Peyer's patch (tissue), 4 donors: ENCODE measurements at regions not wholly inside any gene's neighbourhood (a gene's known extent, or its start where the extent isn't known, plus 50 kb on each side); places are given as distances from the start of the nearest gene placed in this dataset.
A peak's percentile ranks its signal among the peaks of the same experiment; 100 is the strongest.

Experiments used
- DNase-seq, 3 donors: peaks; one replicate each; pipeline ENCODE4 v3.0.0-alpha.2; 2017 to 2019
- H3K27ac ChIP-seq, 4 donors: fragments of 200-600 bp; sonication (generic); one replicate each; pipeline ENCODE4 v1.5.1; 2016 to 2019
- H3K27me3 ChIP-seq, 2 donors: fragments of 200-600 bp; sonication (generic); one replicate each; pipeline ENCODE4 v1.5.1; 2019
- H3K36me3 ChIP-seq, 3 donors: fragments of 200-600 bp; sonication (generic); one replicate each; pipeline ENCODE4 v1.5.1; 2016 to 2019
- H3K4me1 ChIP-seq, 4 donors: fragments of 200-600 bp; sonication (generic); one replicate each; pipeline ENCODE4 v1.5.1; 2016 to 2019
- H3K4me3 ChIP-seq, 4 donors: fragments of 200-600 bp; sonication (generic); 1 replicate in 3 of 4; 2 replicates in 1 of 4; pipeline ENCODE4 v1.5.1; 2016 to 2019; ENCODE audit warnings: mild to moderate bottlenecking in 1 of 4
- H3K9me3 ChIP-seq, 4 donors: fragments of 200-600 bp; sonication (generic); one replicate each; pipeline ENCODE4 v1.5.1; 2016 to 2019; ENCODE audit warnings: mild to moderate bottlenecking in 1 of 4
- CTCF ChIP-seq, 6 experiments: fragments of 450-650 bp in 4 of 6; fragments of 200-600 bp in 2 of 6; sonication (generic) in 1 of 6; IDR thresholded peaks; one replicate each; pipeline ENCODE4 v1.5.1; 2017 to 2019; ENCODE audit warnings: antibody characterized with exemption in 6 of 6, mild to moderate bottlenecking in 3 of 6, moderate library complexity in 1 of 6
- POLR2A ChIP-seq, 2 donors: fragments of 450-650 bp; IDR thresholded peaks; one replicate each; pipeline ENCODE4 v1.5.1; 2017; ENCODE audit warnings: antibody characterized with exemption in 2 of 2, mild to moderate bottlenecking in 2 of 2, moderate library complexity in 2 of 2

GRCh38 chr12:67426067-67426466, 156.9 kb downstream of the CAND1 start:
- H3K4me3 ChIP-seq = no peak overlapping the region
- H3K27ac ChIP-seq = peak overlapping the region in 3 of 4 donors; percentile 40 to 71 (median 68)
- H3K4me1 ChIP-seq = peaks cover 0 to 36% (median 7%) of the 10 kb centered on the region in 4 donors
- TF ChIP-seq POLR2A (IDR thresholded peaks at IDR 0.05) (no peak), CTCF (IDR thresholded peaks at IDR 0.05) (no peak)
- H3K27me3 ChIP-seq = no peaks in the 10 kb centered on the region
- no peaks in the 10 kb centered on the region for H3K36me3 ChIP-seq
- no peaks in the 10 kb centered on the region for H3K9me3 ChIP-seq
- no peak for DNase-seq

- peak overlapping the region in 3 of 4 donors; percentile 16 to 71 (median 68) for H3K27ac ChIP-seq
- H3K36me3 ChIP-seq = no peaks in the 10 kb centered on the region
- no peak for TF ChIP-seq POLR2A (IDR thresholded peaks at IDR 0.05)
- no peaks in the 10 kb centered on the region for H3K9me3 ChIP-seq
- no peaks in the 10 kb centered on the region for H3K27me3 ChIP-seq
- no peak overlapping the region for H3K4me3 ChIP-seq
- peaks cover 0 to 43% (median 7%) of the 10 kb centered on the region in 4 donors for H3K4me1 ChIP-seq
- DNase-seq = no peak
These were observed 158.2 kb downstream of the CAND1 start for GRCh38 chr12:67427336-67427735.

- Histone ChIP-seq H3K9me3 (no peaks in the 10 kb centered on the region), H3K27ac (peak overlapping the region in 3 of 4 donors; percentile 16 to 76 (median 71)), H3K4me3 (no peak overlapping the region), H3K36me3 (no peaks in the 10 kb centered on the region), H3K27me3 (no peaks in the 10 kb centered on the region), H3K4me1 (peaks cover 0 to 49% (median 7%) of the 10 kb centered on the region in 4 donors)
- DNase-seq = no peak
- TF ChIP-seq POLR2A (IDR thresholded peaks at IDR 0.05) (no peak), CTCF (IDR thresholded peaks at IDR 0.05) (no peak)
These were observed 159.3 kb downstream of the CAND1 start for GRCh38 chr12:67428431-67428830.

GRCh38 chr12:67430708-67431335, 161.7 kb downstream of the CAND1 start:
- no peaks in the 10 kb centered on the region for H3K9me3 ChIP-seq
- TF ChIP-seq POLR2A (IDR thresholded peaks at IDR 0.05) (no peak), CTCF (IDR thresholded peaks at IDR 0.05) (no peak)
- H3K4me1 ChIP-seq = peaks cover 0 to 68% (median 11%) of the 10 kb centered on the region in 4 donors
- H3K4me3 ChIP-seq = no peak overlapping the region
- H3K27ac ChIP-seq = peak overlapping the region in 3 of 4 donors; percentile 50 to 86 (median 70)
- H3K27me3 ChIP-seq = no peaks in the 10 kb centered on the region
- no peaks in the 10 kb centered on the region for H3K36me3 ChIP-seq
- peak in 1 of 3 donors; percentile 58 for DNase-seq

- H3K27ac ChIP-seq = peak overlapping the region in 3 of 4 donors; percentile 50 to 86 (median 70)
- peaks cover 0 to 69% (median 11%) of the 10 kb centered on the region in 4 donors for H3K4me1 ChIP-seq
- H3K9me3 ChIP-seq = no peaks in the 10 kb centered on the region
- no peaks in the 10 kb centered on the region for H3K27me3 ChIP-seq
- DNase-seq = no peak
- TF ChIP-seq CTCF (IDR thresholded peaks at IDR 0.05) (peak in 1 of 6 experiments; percentile 32), POLR2A (IDR thresholded peaks at IDR 0.05) (no peak)
- no peak overlapping the region for H3K4me3 ChIP-seq
- H3K36me3 ChIP-seq = no peaks in the 10 kb centered on the region
These were observed 162.4 kb downstream of the CAND1 start for GRCh38 chr12:67431411-67432020.
